Muscle of leg (tissue), 3 donors: ENCODE measurements at regions not wholly inside any gene's neighbourhood (a gene's known extent, or its start where the extent isn't known, plus 50 kb on each side); places are given as distances from the start of the nearest gene placed in this dataset.
A peak's percentile ranks its signal among the peaks of the same experiment; 100 is the strongest.

Source experiments
- DNase-seq: peaks from one replicate; pipeline ENCODE4 v3.0.0; 2013
- H3K27ac ChIP-seq: one replicate; pipeline ENCODE4 v1.5.1; 2013; ENCODE audit warnings: mild to moderate bottlenecking, low read length, control low read depth
- H3K27me3 ChIP-seq: one replicate; pipeline ENCODE4 v1.6.1; 2013; ENCODE audit warnings: low read length; ENCODE audit not compliant: control insufficient read depth, insufficient read depth
- H3K36me3 ChIP-seq: one replicate; pipeline ENCODE4 v1.6.1; 2013; ENCODE audit warnings: low read length; ENCODE audit not compliant: control insufficient read depth, insufficient read depth
- H3K4me1 ChIP-seq: one replicate; pipeline ENCODE4 v1.6.1; 2013; ENCODE audit warnings: low read length; ENCODE audit not compliant: control insufficient read depth, insufficient read depth
- H3K4me3 ChIP-seq: one replicate; pipeline ENCODE4 v1.5.1; 2013; ENCODE audit warnings: low read length, control low read depth
- H3K9me3 ChIP-seq: replicated peaks from 2 replicates; pipeline ENCODE4 v1.6.1; 2013; ENCODE audit warnings: low read depth, low read length; ENCODE audit not compliant: control insufficient read depth
- WGBS: methylation state at CpG from one replicate; pipeline ENCODE4 v1.1.5; 2013; ENCODE audit warnings: missing lambda C conversion rate; ENCODE audit not compliant: insufficient coverage; 5-methylcytosine and 5-hydroxymethylcytosine counted together

GRCh38 chr7:25891591-25891990, 260.4 kb upstream of the NFE2L3 start:
- H3K27ac ChIP-seq: no peak overlapping the region
- H3K27me3 ChIP-seq: peaks cover 19% of the 10 kb centered on the region
- 80% methylated on average over 4 of the region's 4 CpGs for WGBS
- H3K4me1 ChIP-seq: peaks cover 12% of the 10 kb centered on the region
- no peaks in the 10 kb centered on the region for H3K9me3 ChIP-seq
- no peak for DNase-seq
- no peak overlapping the region for H3K4me3 ChIP-seq
- H3K36me3 ChIP-seq: no peaks in the 10 kb centered on the region

DNA sequence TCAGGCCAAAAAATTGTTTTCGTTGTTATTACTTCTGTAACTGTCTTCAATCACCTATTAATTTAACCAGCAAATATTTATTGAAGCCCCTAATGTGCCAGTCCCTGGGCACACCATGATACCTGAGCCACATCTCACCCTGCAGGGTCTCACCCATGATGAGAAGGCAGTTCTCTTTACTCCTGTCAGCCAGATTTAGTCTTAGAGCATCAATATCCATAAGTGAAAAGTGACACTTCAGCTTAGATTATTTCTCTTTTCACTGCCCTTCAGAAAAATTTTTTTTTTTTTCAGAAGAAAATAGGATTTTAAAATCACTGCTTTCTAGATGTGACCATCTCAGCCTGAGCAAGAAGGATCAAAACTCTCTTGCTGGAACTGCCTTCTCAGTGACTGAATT, 258.6 kb upstream of the NFE2L3 start:
- peaks cover 21% of the 10 kb centered on the region for H3K27me3 ChIP-seq
- H3K9me3 ChIP-seq: no peaks in the 10 kb centered on the region
- no peak overlapping the region for H3K27ac ChIP-seq
- H3K36me3 ChIP-seq: no peaks in the 10 kb centered on the region
- peaks cover 9% of the 10 kb centered on the region for H3K4me1 ChIP-seq
- no CpG with 5 or more reads among the region's 1 CpG for WGBS
- peak overlapping the region; percentile 47 for H3K4me3 ChIP-seq
- no peak for DNase-seq

DNA sequence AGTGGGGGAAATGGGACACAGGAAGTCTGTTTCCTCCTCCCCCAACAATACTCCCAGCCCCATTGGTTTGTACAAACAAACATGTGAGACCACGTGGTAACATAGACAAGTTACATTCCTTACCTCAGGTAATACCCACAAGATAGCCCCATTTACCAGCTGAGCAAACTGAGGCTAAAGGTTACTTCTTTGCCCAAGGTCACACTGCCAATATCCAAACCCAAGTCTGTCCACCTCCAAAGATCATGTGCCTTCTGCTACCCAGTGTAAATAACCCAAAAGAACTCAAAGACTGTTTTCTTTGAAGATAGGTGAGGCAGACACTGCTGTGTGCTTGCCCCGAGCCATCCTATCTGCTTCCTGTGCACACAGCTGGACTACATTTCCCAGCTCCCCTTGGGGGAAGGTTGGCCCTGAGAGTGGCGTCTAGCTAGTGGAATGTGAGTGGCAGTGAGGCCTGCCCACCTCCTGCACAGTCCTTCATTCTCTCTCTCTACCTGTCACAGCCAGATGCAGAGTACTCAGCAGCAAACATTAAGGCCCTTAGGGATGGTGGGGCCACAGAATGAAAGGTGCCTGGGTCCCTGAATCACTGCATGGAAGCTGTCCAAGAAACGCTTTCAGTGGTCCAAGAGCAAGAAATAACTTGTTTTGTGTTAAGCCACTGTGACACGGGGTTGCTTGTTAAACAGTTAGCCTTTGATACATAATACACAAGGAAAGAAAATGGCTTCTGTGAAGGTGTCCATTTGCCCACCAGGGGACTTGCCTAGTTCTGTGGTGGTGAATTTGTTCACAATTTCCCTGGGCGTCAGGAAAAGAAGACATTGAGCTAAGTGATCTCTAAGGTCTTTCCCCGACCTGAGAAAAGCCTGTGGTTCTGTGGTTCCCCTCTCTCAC, 257.7 kb upstream of the NFE2L3 start:
- Histone ChIP-seq H3K9me3 (no peaks in the 10 kb centered on the region), H3K4me3 (no peak overlapping the region), H3K36me3 (no peaks in the 10 kb centered on the region), H3K4me1 (peaks cover 9% of the 10 kb centered on the region), H3K27ac (no peak overlapping the region), H3K27me3 (peaks cover 17% of the 10 kb centered on the region)
- no peak for DNase-seq
- 69% methylated on average over 2 of the region's 7 CpGs for WGBS

- Histone ChIP-seq H3K4me1 (peaks cover 7% of the 10 kb centered on the region), H3K9me3 (no peaks in the 10 kb centered on the region), H3K36me3 (no peaks in the 10 kb centered on the region), H3K27ac (no peak overlapping the region), H3K27me3 (peaks cover 16% of the 10 kb centered on the region), H3K4me3 (peak overlapping the region; percentile 21)
- 14% methylated on average over 24 of the region's 30 CpGs for WGBS
- DNase-seq: peak; percentile 70
Measured at GRCh38 chr7:25894902-25895791, 256.9 kb upstream of the NFE2L3 start.

DNA sequence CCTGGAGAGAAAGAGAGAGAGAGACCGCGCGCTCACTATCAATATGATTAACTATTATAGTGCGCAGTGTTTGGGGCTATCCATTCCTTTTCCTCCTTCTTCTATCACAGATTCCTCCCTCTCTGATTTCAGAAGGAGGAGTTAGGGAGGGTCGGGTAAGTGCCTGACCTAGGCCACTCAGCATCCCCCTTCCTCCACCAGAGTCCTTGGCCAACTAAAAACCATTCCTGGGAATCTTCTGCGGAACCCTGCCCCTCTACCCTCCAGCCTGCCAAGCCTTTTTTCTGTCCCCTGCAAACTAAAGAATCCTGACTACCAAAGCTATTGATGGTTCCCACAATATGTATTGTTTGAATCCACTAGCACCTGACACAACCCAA, 256.2 kb upstream of the NFE2L3 start:
- 100% methylated on average over 1 of the region's 6 CpGs for WGBS
- H3K4me1 ChIP-seq: peaks cover 7% of the 10 kb centered on the region
- H3K9me3 ChIP-seq: no peaks in the 10 kb centered on the region
- peaks cover 15% of the 10 kb centered on the region for H3K27me3 ChIP-seq
- no peak for DNase-seq
- no peaks in the 10 kb centered on the region for H3K36me3 ChIP-seq
- no peak overlapping the region for H3K27ac ChIP-seq
- H3K4me3 ChIP-seq: peak overlapping the region; percentile 21

DNA sequence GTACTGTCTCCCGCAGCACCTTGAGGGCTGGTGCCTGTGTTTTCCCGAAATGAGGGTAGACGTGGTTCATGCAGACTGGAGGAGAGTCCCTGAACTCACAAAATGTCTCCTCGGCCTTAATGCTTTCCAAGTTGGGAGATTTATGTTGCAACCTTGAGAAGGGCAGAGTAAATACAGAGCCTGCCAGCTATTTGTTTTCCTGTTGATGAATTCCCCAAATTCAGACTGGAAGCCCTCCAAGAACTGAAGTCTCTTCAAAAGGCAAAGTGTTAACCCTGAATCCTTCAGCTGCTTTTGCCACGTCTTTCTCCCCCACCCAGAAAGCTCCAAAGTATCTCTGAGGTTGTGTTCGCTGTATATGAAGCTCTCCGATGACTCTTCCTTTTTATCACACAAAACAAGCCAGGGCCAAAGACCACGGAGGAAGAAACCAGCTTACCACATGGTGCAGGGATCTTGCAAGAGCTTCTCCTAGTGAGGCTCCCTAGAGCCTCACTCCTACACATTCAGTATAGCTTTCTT, 254.7 kb upstream of the NFE2L3 start:
- no peak overlapping the region for H3K4me3 ChIP-seq
- no peaks in the 10 kb centered on the region for H3K36me3 ChIP-seq
- no peak for DNase-seq
- H3K9me3 ChIP-seq: no peaks in the 10 kb centered on the region
- H3K27me3 ChIP-seq: peaks cover 13% of the 10 kb centered on the region
- no peak overlapping the region for H3K27ac ChIP-seq
- peaks cover 7% of the 10 kb centered on the region for H3K4me1 ChIP-seq
- 70% methylated on average over 7 of the region's 8 CpGs for WGBS

- Histone ChIP-seq H3K27me3 (peaks cover 11% of the 10 kb centered on the region), H3K9me3 (no peaks in the 10 kb centered on the region), H3K4me3 (no peak overlapping the region), H3K36me3 (no peaks in the 10 kb centered on the region), H3K27ac (no peak overlapping the region), H3K4me1 (no peaks in the 10 kb centered on the region)
- WGBS: no CpG with 5 or more reads among the region's 3 CpGs
- no peak for DNase-seq
Measured at GRCh38 chr7:25900245-25900644, 251.8 kb upstream of the NFE2L3 start.

DNA sequence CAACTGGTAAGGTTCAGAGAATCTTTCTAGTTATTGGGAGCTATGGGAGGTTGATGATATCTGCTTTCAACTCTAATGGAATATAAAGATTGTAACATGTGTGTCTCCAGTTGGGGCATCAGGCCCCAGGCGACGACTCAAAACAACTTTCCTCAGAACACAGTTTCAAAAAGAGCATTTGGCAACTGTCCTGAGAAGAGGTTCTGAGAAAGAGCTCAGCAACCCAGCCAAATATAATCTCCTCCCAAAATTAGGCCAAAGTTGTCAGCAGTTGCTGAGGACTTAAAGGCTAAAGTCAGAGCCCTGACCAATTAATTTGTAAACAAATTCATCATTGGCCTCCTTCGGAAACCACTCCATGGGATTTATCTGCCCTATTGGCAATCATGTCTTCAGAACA, 251.1 kb upstream of the NFE2L3 start:
- H3K36me3 ChIP-seq: no peaks in the 10 kb centered on the region
- no peaks in the 10 kb centered on the region for H3K9me3 ChIP-seq
- no peak overlapping the region for H3K4me3 ChIP-seq
- no peaks in the 10 kb centered on the region for H3K4me1 ChIP-seq
- no peak for DNase-seq
- WGBS: no CpG with 5 or more reads among the region's 3 CpGs
- peaks cover 7% of the 10 kb centered on the region for H3K27me3 ChIP-seq
- no peak overlapping the region for H3K27ac ChIP-seq

GRCh38 chr7:25901658-25902057, 250.3 kb upstream of the NFE2L3 start:
- DNase-seq: no peak
- no peaks in the 10 kb centered on the region for H3K36me3 ChIP-seq
- H3K4me1 ChIP-seq: no peaks in the 10 kb centered on the region
- no peaks in the 10 kb centered on the region for H3K9me3 ChIP-seq
- peaks cover 7% of the 10 kb centered on the region for H3K27me3 ChIP-seq
- H3K4me3 ChIP-seq: no peak overlapping the region
- no peak overlapping the region for H3K27ac ChIP-seq
- WGBS: 100% methylated on average over 1 of the region's 1 CpG

GRCh38 chr7:25906003-25906402, 246.0 kb upstream of the NFE2L3 start:
- Histone ChIP-seq H3K4me3 (no peak overlapping the region), H3K4me1 (no peaks in the 10 kb centered on the region), H3K36me3 (no peaks in the 10 kb centered on the region), H3K9me3 (no peaks in the 10 kb centered on the region), H3K27me3 (no peaks in the 10 kb centered on the region), H3K27ac (no peak overlapping the region)
- WGBS: 58% methylated on average over 2 of the region's 3 CpGs
- DNase-seq: no peak
